AG04449 (cell line): ENCODE measurements at regions not wholly inside any gene's neighbourhood (a gene's known extent, or its start where the extent isn't known, plus 50 kb on each side); places are given as distances from the start of the nearest gene placed in this dataset.

ENCODE experiments used
- CTCF ChIA-PET: fragments of 350-600 bp; formaldehyde crosslinking; extraction: SDS; loops from one replicate; lab custom pipeline; 2021; ENCODE audit warnings: antibody characterized with exemption; lab: Yijun Ruan, JAX
- POLR2A ChIA-PET: fragments of 400-600, 350-600 bp; formaldehyde crosslinking; extraction: SDS; loops from one replicate; lab custom pipeline; 2020; ENCODE audit warnings: antibody characterized with exemption, inconsistent platforms; lab: Yijun Ruan, JAX
- DNase-seq: peaks from one replicate; pipeline ENCODE4 v3.0.0-alpha.2; 2010; ENCODE audit warnings: low read depth, low spot score
- H3K4me3 ChIP-seq: 2 replicates; pipeline ENCODE4 v1.5.1; 2011; ENCODE audit warnings: low read depth, mild to moderate bottlenecking, control low read depth, low read length
- TF ChIP-seq, protein P1 (sequence below): IDR thresholded peaks from one replicate; pipeline ENCODE4 v1.5.1; 2011; ENCODE audit warnings: mild to moderate bottlenecking, moderate library complexity, low read length, control low read depth, inconsistent platforms; ENCODE audit not compliant: insufficient read depth; ENCODE audit errors: missing control alignments

DNA sequence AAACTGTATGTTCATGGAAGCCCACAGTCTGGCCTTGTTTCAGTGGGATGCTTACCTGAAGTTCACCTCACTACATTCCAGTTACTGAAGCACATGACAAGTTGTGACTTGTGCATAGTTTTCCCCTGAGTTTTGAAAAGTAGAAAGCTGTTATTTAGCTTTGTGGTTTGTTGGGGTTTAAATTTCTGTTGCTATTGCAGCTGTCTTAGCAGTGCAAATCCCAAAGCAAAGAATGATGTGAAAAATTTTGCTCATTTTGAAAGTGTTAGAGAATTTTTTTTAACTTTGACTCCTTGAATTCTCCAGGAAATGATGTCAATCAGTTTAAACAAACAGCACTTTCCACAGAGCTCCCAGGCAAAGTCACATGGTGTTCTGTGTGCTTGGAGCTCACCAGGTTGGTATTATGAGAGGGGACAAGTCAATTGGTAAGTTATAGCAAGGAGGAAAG, 268.4 kb downstream of the ADGRG6 start:
- ChIA-PET CTCF (interaction anchor here (1.5 to 6.0 kb wide), 3 partner anchors 14 to 856 kb away, joined by 4 to 49 read pairs (median 7); no protein-coding TSS in a partner anchor), POLR2A (no interaction called here)
- DNase-seq = peak; percentile 31
- no peak overlapping the region for H3K4me3 ChIP-seq
- TF ChIP-seq, protein P1, sequence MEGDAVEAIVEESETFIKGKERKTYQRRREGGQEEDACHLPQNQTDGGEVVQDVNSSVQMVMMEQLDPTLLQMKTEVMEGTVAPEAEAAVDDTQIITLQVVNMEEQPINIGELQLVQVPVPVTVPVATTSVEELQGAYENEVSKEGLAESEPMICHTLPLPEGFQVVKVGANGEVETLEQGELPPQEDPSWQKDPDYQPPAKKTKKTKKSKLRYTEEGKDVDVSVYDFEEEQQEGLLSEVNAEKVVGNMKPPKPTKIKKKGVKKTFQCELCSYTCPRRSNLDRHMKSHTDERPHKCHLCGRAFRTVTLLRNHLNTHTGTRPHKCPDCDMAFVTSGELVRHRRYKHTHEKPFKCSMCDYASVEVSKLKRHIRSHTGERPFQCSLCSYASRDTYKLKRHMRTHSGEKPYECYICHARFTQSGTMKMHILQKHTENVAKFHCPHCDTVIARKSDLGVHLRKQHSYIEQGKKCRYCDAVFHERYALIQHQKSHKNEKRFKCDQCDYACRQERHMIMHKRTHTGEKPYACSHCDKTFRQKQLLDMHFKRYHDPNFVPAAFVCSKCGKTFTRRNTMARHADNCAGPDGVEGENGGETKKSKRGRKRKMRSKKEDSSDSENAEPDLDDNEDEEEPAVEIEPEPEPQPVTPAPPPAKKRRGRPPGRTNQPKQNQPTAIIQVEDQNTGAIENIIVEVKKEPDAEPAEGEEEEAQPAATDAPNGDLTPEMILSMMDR = no peak

DNA sequence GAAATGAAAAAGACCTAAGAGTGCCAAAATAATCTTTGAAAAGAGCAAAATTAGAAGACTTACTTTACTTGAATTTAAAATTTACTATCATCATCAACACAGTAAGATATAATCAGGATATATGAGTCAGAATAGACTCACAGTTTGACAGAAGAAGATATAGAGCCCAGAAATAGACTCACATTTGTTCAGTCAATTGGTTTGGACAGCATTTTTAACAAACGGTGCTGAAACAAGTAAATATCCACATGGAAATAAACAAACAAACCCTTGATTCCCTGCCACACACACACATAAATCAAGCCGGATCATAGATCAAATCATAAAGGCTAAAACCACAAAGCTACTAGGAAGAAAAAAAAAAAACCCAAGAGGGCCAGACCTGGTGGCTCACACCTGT, 291.1 kb downstream of the ADGRG6 start:
- DNase-seq = no peak
- POLR2A ChIA-PET = no interaction called here
- TF ChIP-seq, protein P1 = no peak
- CTCF ChIA-PET = interaction anchor here (0.8 kb wide), 1 partner anchor 40 kb away, joined by 3 read pairs; no protein-coding TSS in a partner anchor
- no peak overlapping the region for H3K4me3 ChIP-seq

DNA sequence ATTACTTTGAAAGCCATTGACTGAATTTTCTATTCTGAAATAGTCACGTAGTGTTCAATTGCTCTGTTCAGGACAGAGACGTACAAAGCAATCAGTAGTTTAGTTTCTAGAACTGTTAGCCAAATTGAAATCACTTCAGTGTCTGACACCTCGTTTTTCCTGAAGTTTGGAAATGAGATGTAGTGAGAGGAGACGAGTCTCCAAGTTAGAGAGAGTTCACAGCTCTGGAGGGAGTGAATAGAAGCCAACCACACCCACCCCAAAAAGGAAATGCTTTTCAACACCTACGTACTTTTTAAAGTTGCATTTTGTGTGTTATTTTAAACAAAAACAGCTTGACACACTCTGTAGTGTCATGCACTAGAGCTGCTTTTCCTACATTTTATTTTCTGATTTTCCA, 296.0 kb downstream of the ADGRG6 start:
- CTCF ChIA-PET = interaction anchor here (1.1 to 1.5 kb wide), 2 partner anchors 29 to 123 kb away, joined by 4 to 5 read pairs; no protein-coding TSS in a partner anchor
- TF ChIP-seq, protein P1 = no peak
- H3K4me3 ChIP-seq = no peak overlapping the region
- DNase-seq = no peak
- POLR2A ChIA-PET = no interaction called here

DNA sequence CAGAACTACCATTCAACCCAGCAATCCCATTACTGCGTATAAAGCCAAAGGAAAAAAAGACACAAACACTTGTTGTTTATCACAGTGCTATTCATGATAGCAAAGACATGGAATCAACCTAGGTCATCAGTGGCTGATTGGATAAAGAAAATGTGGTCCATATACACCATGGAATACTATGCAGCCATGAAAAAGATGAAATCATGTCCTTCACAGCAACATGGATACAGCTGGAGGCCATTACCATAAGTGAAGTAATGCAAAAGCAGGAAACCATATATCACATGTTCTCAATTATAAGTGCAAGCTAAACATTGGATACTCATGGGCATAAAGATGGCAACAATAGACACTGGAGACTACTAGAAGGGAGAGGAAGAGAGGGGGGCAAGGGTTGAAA, 299.6 kb downstream of the ADGRG6 start:
- no peak for DNase-seq
- ChIA-PET CTCF (interaction anchor here (1.3 kb wide), 1 partner anchor 10 kb away, joined by 3 read pairs; no protein-coding TSS in a partner anchor), POLR2A (no interaction called here)
- TF ChIP-seq, protein P1 = no peak
- no peak overlapping the region for H3K4me3 ChIP-seq

DNA sequence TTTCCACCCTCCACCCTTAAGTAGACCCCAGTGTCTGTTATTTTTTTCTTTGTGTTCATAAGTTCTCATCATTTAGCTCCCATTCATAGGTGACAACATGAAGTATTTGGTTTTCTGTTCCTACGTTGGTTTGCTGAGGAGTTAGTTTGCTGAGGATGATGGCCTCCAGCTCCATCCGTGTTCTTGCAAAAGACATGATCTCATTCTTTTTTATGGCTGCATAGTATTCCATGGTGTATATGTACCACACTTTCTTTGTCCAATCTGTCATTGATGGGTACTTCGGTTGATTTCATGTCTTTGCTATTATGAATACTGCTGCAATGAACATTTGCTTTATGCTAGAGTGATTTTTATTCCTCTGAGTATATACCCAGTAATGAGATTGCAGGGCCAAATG, 301.2 kb downstream of the ADGRG6 start:
- ChIA-PET CTCF (interaction anchor here (0.9 to 1.3 kb wide), 3 partner anchors 11 to 128 kb away, joined by 3 to 4 read pairs (median 3); no protein-coding TSS in a partner anchor), POLR2A (no interaction called here)
- DNase-seq = no peak
- no peak overlapping the region for H3K4me3 ChIP-seq
- TF ChIP-seq, protein P1 = no peak

DNA sequence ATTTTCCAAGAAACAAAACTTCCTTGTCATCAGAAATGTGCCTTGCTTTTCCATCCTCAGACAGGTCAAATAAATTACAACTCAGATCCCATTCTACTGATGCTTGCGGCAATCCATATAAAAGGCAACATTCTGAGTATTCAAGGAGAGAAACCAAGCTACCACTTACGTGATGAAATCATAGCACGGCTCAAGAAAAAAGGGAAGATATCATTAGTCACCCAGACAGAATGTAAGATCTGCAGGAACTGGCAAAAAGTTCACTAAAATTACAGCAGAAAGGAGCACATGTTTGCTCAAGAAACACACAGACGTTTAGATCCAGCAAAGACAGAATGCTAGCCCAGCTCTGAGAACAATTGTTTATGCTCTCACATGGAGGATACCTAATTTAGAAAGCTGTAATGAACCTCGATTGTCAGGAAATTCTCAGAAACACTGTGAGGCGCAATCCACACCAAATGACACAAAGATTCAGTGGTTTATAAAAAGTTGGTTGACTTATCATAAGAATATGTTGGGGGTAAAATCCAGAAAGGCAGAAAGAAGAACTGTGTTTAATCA, 304.2 kb downstream of the ADGRG6 start:
- ChIA-PET CTCF (interaction anchor here (1.0 kb wide), 1 partner anchor 19 kb away, joined by 3 read pairs; no protein-coding TSS in a partner anchor), POLR2A (interaction anchor here (0.6 kb wide), 1 partner anchor 10 kb away, joined by 3 read pairs; no protein-coding TSS in a partner anchor)
- DNase-seq = peak; percentile 38
- no peak overlapping the region for H3K4me3 ChIP-seq
- TF ChIP-seq, protein P1 = no peak
